ENCODE measurements at regions not wholly inside any gene's neighbourhood (a gene's known extent, or its start where the extent isn't known, plus 50 kb on each side); places are given as distances from the start of the nearest gene placed in this dataset.

GRCh38 chrX:6614506-6614905, 79.6 kb upstream of the VCX3A start:
- Histone ChIP-seq H3K4me3 (no peak overlapping the region), H3K27me3 (ENCODE audit: insufficient read depth in 3 of 3, low read length in 2 of 3) (no peaks in the 10 kb centered on the region), H3K4me1 (no peaks in the 10 kb centered on the region), H3K9me3 (no peaks in the 10 kb centered on the region), H3K36me3 (ENCODE audit: insufficient read depth in 1 of 2, low read depth in 1 of 2) (no peaks in the 10 kb centered on the region), H3K27ac (no peak overlapping the region)
- WGBS, 3 donors = 59 to 63% (median 62%) methylated on average over 7 of the region's 7 CpGs
- ATAC-seq = no peak
- TF ChIP-seq CTCF (IDR thresholded peaks at IDR 0.05) = no peak
- intact Hi-C loops (cut with DNase I) = no loop called here
- DNase-seq = no peak

GRCh38 chrX:6599230-6599860, 64.4 kb upstream of the VCX3A start:
- ATAC-seq (no peak), DNase-seq (no peak)
- 32 to 42% (median 39%) methylated on average over 4 of the region's 4 CpGs for WGBS, 3 donors
- H3K4me1 ChIP-seq = no peaks in the 10 kb centered on the region
- no peaks in the 10 kb centered on the region for H3K9me3 ChIP-seq
- no peak overlapping the region for H3K27ac ChIP-seq
- H3K27me3 ChIP-seq (ENCODE audit: insufficient read depth in 3 of 3, low read length in 2 of 3) = no peaks in the 10 kb centered on the region
- TF ChIP-seq CTCF (IDR thresholded peaks at IDR 0.05) = no peak
- no peak overlapping the region for H3K4me3 ChIP-seq
- intact Hi-C loops (cut with DNase I) = no loop called here
- no peaks in the 10 kb centered on the region for H3K36me3 ChIP-seq (ENCODE audit: insufficient read depth in 1 of 2, low read depth in 1 of 2)
